CD4-positive, alpha-beta T cell (primary cell): ENCODE measurements at regions not wholly inside any gene's neighbourhood (a gene's known extent, or its start where the extent isn't known, plus 50 kb on each side); places are given as distances from the start of the nearest gene placed in this dataset.

Experiments
- ATAC-seq: fragments of 200-7000 bp; cut with Tn5 transposase; one replicate; pipeline ENCODE4 v1.10.0; 2022; ENCODE audit warnings: mild to moderate bottlenecking; ENCODE audit not compliant: poor library complexity
- CTCF ChIA-PET: fragments of 350-600 bp; sonication (Branson Sonifier 250); formaldehyde crosslinking; loops from one replicate; lab custom pipeline; 2021; ENCODE audit warnings: antibody characterized with exemption, inconsistent platforms; lab: Charles Lee
- POLR2A ChIA-PET: fragments of 350-600 bp; sonication (Branson Sonifier 250); formaldehyde crosslinking; loops from one replicate; lab custom pipeline; 2021; ENCODE audit warnings: antibody characterized with exemption, inconsistent platforms; lab: Charles Lee
- DNase-seq, 14 experiments: peaks; one replicate each; pipeline ENCODE4 v3.0.0-alpha.2; 2013 to 2020; ENCODE audit warnings: mixed read lengths in 2 of 14
- H3K27ac ChIP-seq, 2 donors: one replicate each; pipeline versions ENCODE4 v1.5.1 to v1.7.0; 2013; ENCODE audit warnings: low read length in 2 of 2, low read depth in 1 of 2, mild to moderate bottlenecking in 1 of 2
- H3K27me3 ChIP-seq, 2 experiments: 1 replicate in 1 of 2; 2 replicates in 1 of 2; pipeline versions ENCODE4 v1.6.1 to v1.7.0; 2013; ENCODE audit warnings: low read length in 2 of 2, control low read depth in 1 of 2, mild to moderate bottlenecking in 1 of 2, moderate library complexity in 1 of 2; ENCODE audit not compliant: insufficient read depth in 2 of 2, control insufficient read depth in 1 of 2
- H3K36me3 ChIP-seq: one replicate; pipeline ENCODE4 v1.6.1; 2013; ENCODE audit warnings: low read length, control low read depth; ENCODE audit not compliant: insufficient read depth
- H3K4me1 ChIP-seq: one replicate; pipeline ENCODE4 v1.6.1; 2013; ENCODE audit warnings: low read length, control low read depth; ENCODE audit not compliant: insufficient read depth
- H3K4me3 ChIP-seq: one replicate; pipeline ENCODE4 v1.5.1; 2013; ENCODE audit warnings: mild to moderate bottlenecking, low read length, moderate library complexity
- H3K9me3 ChIP-seq, 2 experiments: 1 replicate in 1 of 2; 2 replicates in 1 of 2; pipeline versions ENCODE4 v1.6.1 to v1.7.0; 2013; ENCODE audit warnings: low read length in 2 of 2, mild to moderate bottlenecking in 2 of 2, control low read depth in 1 of 2, moderate library complexity in 1 of 2; ENCODE audit not compliant: control insufficient read depth in 1 of 2, insufficient read depth in 1 of 2
- H3K27ac Mint-ChIP-seq: one replicate; pipeline ENCODE4 v1.8.0; 2020; ENCODE audit warnings: mixed read lengths
- H3K27me3 Mint-ChIP-seq: one replicate; pipeline ENCODE4 v1.8.0; 2021; ENCODE audit warnings: mixed read lengths
- H3K36me3 Mint-ChIP-seq: one replicate; pipeline ENCODE4 v1.8.0; 2021; ENCODE audit warnings: low read depth, mixed read lengths
- H3K4me1 Mint-ChIP-seq: one replicate; pipeline ENCODE4 v1.8.0; 2021; ENCODE audit warnings: low read depth, mixed read lengths
- H3K4me3 Mint-ChIP-seq: one replicate; pipeline ENCODE4 v1.8.0; 2020; ENCODE audit warnings: mild to moderate bottlenecking, mixed read lengths
- H3K9me3 Mint-ChIP-seq: one replicate; pipeline ENCODE4 v1.8.0; 2020; ENCODE audit warnings: mixed read lengths
- CTCF ChIP-seq: fragments of 200-600 bp; IDR thresholded peaks from one replicate; pipeline ENCODE4 v1.8.0; 2022; ENCODE audit warnings: antibody characterized with exemption, mild to moderate bottlenecking
- intact Hi-C, 2 experiments: fragments of 100-400 bp; cut with DNase I in 1 of 2; cut with micrococcal nuclease in 1 of 2; formaldehyde crosslinking; loops; one replicate each; pipeline versions ENCODE4 v1.15.1 to v1.9.0; 2023 to 2025; cut with DNase I, micrococcal nuclease

- ChIA-PET CTCF (no interaction called here), POLR2A (no interaction called here)
- Histone ChIP-seq H3K27ac (no peak overlapping the region), H3K4me1 (no peaks in the 10 kb centered on the region), H3K36me3 (no peaks in the 10 kb centered on the region), H3K9me3 (no peaks in the 10 kb centered on the region), H3K27me3 (peaks cover 0 to 6% of the 10 kb centered on the region in 2 experiments), H3K4me3 (no peak overlapping the region)
- no peaks in the 10 kb centered on the region for H3K36me3 Mint-ChIP-seq
- intact Hi-C loops: no loop called here
- ATAC-seq: no peak
- DNase-seq: no peak
- no peak overlapping the region for H3K27ac Mint-ChIP-seq
- TF ChIP-seq CTCF: no peak
- H3K4me3 Mint-ChIP-seq: no peak overlapping the region
- H3K4me1 Mint-ChIP-seq: no peaks in the 10 kb centered on the region
- no peaks in the 10 kb centered on the region for H3K9me3 Mint-ChIP-seq
- no peaks in the 10 kb centered on the region for H3K27me3 Mint-ChIP-seq
Measured at GRCh38 chr6:80523531-80523997, 417.1 kb downstream of the BCKDHB start.

- no peak for DNase-seq
- H3K27ac Mint-ChIP-seq: no peak overlapping the region
- H3K27me3 Mint-ChIP-seq: no peaks in the 10 kb centered on the region
- no peak overlapping the region for H3K4me3 ChIP-seq
- no peaks in the 10 kb centered on the region for H3K36me3 ChIP-seq
- intact Hi-C loops: no loop called here
- no peaks in the 10 kb centered on the region for H3K4me1 Mint-ChIP-seq
- TF ChIP-seq CTCF: no peak
- peaks cover 0 to 6% of the 10 kb centered on the region in 2 experiments for H3K27me3 ChIP-seq
- H3K36me3 Mint-ChIP-seq: no peaks in the 10 kb centered on the region
- POLR2A ChIA-PET: no interaction called here
- no peak overlapping the region for H3K4me3 Mint-ChIP-seq
- CTCF ChIA-PET: no interaction called here
- no peaks in the 10 kb centered on the region for H3K4me1 ChIP-seq
- H3K27ac ChIP-seq: no peak overlapping the region
- no peak for ATAC-seq
- H3K9me3 Mint-ChIP-seq: no peaks in the 10 kb centered on the region
- H3K9me3 ChIP-seq: no peaks in the 10 kb centered on the region
Measured at GRCh38 chr6:80523010-80523409, 416.5 kb downstream of the BCKDHB start.

- intact Hi-C loops: no loop called here
- CTCF ChIA-PET: no interaction called here
- no peaks in the 10 kb centered on the region for H3K36me3 Mint-ChIP-seq
Measured at GRCh38 chr6:80522576-80522975, 416.1 kb downstream of the BCKDHB start.

More at GRCh38 chr6:80522576-80522975, 416.1 kb downstream of the BCKDHB start:
- no peak for DNase-seq
- Mint-ChIP-seq H3K27me3 (no peaks in the 10 kb centered on the region), H3K4me3 (no peak overlapping the region), H3K9me3 (no peaks in the 10 kb centered on the region), H3K27ac (no peak overlapping the region), H3K4me1 (no peaks in the 10 kb centered on the region)
- POLR2A ChIA-PET: no interaction called here
- no peak for ATAC-seq
- no peak for TF ChIP-seq CTCF
- Histone ChIP-seq H3K27me3 (peaks cover 0 to 6% of the 10 kb centered on the region in 2 experiments), H3K9me3 (no peaks in the 10 kb centered on the region), H3K4me3 (no peak overlapping the region), H3K4me1 (no peaks in the 10 kb centered on the region), H3K27ac (no peak overlapping the region), H3K36me3 (no peaks in the 10 kb centered on the region)
